Stimulated activated naive B cell treated with anti-CD40 and anti-IgM and Interleukin-4, amounts not matched to agents 10 μg/mL and 1 μg/mL and 100 μg/mL, for 72 hours (primary cell): ENCODE measurements at regions not wholly inside any gene's neighbourhood (a gene's known extent, or its start where the extent isn't known, plus 50 kb on each side); places are given as distances from the start of the nearest gene placed in this dataset.

Source experiments
- ATAC-seq, 2 donors: fragments of 150-1000 bp; cut with Tn5 transposase; replicated peaks; 2 replicates each; pipeline ENCODE4 v1.10.0; 2021; ENCODE audit warnings: moderate library complexity in 1 of 2
- DNase-seq: peaks from one replicate; pipeline ENCODE4 v3.0.0; 2021
- H3K27ac Mint-ChIP-seq: one replicate; pipeline ENCODE4 v1.8.0; 2022; ENCODE audit warnings: mild to moderate bottlenecking, mixed read lengths
- H3K27me3 Mint-ChIP-seq, 2 donors: one replicate each; pipeline ENCODE4 v1.8.0; 2022; ENCODE audit warnings: mixed read lengths in 2 of 2
- H3K36me3 Mint-ChIP-seq, 2 donors: one replicate each; pipeline ENCODE4 v1.8.0; 2022; ENCODE audit warnings: mixed read lengths in 2 of 2, mild to moderate bottlenecking in 1 of 2
- H3K4me1 Mint-ChIP-seq, 2 donors: one replicate each; pipeline ENCODE4 v1.8.0; 2022; ENCODE audit warnings: mixed read lengths in 2 of 2, mild to moderate bottlenecking in 1 of 2
- H3K4me3 Mint-ChIP-seq, 2 donors: one replicate each; pipeline ENCODE4 v1.8.0; 2022; ENCODE audit warnings: mild to moderate bottlenecking in 2 of 2, mixed read lengths in 2 of 2, moderate library complexity in 1 of 2
- H3K9me3 Mint-ChIP-seq, 2 donors: one replicate each; pipeline ENCODE4 v1.8.0; 2022; ENCODE audit warnings: mixed read lengths in 2 of 2, mild to moderate bottlenecking in 1 of 2

DNA sequence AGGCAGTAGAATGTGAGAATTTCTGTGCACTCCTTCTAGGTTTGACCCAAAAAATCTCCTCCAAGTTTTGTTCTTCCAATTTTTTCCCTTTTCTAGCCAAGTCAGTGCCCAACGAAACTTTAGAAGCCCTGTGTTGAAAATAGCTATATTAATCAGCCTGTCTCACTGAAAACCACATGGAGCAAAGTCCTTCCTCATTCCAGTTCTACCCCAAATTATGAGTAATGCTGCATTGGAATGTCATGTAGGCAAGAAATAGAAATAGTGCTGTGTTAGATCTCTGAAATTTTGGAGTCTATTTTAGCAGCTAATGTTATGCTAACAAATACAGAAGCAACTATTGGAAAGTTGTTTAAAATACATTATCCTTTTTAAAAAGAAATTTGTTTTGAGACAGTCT, 725.5 kb downstream of the TBC1D32 start:
- no peaks in the 10 kb centered on the region for H3K27me3 Mint-ChIP-seq
- H3K4me1 Mint-ChIP-seq, result no peaks in the 10 kb centered on the region
- no peaks in the 10 kb centered on the region for H3K36me3 Mint-ChIP-seq
- ATAC-seq, result no peak
- H3K9me3 Mint-ChIP-seq, result no peaks in the 10 kb centered on the region
- no peak overlapping the region for H3K4me3 Mint-ChIP-seq
- H3K27ac Mint-ChIP-seq, result no peak overlapping the region
- DNase-seq, result no peak

DNA sequence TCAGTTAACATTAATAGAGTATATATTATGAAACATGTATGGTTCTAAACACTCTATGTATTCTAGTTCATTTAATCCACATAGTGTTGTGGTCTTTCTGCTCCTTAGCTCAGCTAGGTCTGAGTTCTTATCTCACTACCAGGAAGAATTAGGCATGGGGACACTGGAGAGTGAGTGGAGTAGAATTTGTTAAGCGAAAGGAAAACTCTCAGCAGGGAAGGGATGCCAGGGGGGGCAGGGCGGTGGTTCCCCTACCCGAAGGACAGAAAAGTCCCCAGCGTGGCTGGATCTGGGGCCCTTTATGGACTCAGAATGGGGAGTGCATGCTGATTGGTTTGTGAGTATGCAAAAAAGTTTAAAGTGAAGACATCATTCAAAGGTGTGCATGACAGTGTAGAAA, 727.5 kb downstream of the TBC1D32 start:
- H3K4me1 Mint-ChIP-seq, result no peaks in the 10 kb centered on the region
- no peaks in the 10 kb centered on the region for H3K9me3 Mint-ChIP-seq
- no peak for DNase-seq
- ATAC-seq, result no peak
- H3K4me3 Mint-ChIP-seq, result no peak overlapping the region
- H3K27me3 Mint-ChIP-seq, result no peaks in the 10 kb centered on the region
- no peak overlapping the region for H3K27ac Mint-ChIP-seq
- H3K36me3 Mint-ChIP-seq, result no peaks in the 10 kb centered on the region

DNA sequence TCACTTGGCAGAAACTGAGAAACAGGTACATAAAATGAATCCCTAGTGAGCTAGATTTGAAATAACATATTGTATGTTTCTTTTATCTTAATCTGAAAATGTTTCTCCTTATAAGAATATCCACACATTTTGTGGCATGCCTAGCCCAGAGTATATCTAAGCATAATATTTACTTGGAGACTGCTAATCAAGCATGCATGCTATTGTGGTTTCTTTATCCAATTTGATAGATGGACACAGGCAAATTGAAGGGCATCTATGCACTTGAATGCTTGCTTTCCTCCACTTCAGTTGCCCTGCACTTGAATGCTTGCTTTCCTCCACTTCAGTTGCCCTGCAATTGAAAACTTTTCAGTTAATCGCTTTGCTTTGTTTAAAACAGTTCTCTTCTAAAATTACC, 729.8 kb downstream of the TBC1D32 start:
- no peak for ATAC-seq
- H3K4me1 Mint-ChIP-seq, result no peaks in the 10 kb centered on the region
- no peaks in the 10 kb centered on the region for H3K36me3 Mint-ChIP-seq
- no peak overlapping the region for H3K27ac Mint-ChIP-seq
- no peak overlapping the region for H3K4me3 Mint-ChIP-seq
- no peak for DNase-seq
- H3K9me3 Mint-ChIP-seq, result no peaks in the 10 kb centered on the region
- no peaks in the 10 kb centered on the region for H3K27me3 Mint-ChIP-seq

DNA sequence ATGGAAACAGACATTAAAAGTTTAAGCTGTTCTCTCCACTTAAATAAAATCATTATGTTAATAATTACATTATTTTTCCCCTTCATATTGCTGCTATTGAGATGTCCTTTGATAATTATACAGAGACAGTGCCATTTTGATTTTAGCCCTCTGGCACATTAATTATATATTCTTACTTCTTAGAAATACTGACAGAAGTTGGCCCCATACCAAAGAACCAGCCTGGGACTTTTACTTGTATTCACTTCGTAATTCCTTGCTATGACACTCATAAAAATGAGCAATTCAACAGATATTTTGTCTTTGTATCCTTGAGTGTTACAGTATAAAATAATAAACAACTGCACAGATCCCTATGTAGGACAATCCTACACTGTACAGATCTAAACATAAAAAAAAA, 743.7 kb downstream of the TBC1D32 start:
- no peaks in the 10 kb centered on the region for H3K27me3 Mint-ChIP-seq
- DNase-seq (no peak), ATAC-seq (no peak)
- no peaks in the 10 kb centered on the region for H3K9me3 Mint-ChIP-seq
- H3K4me3 Mint-ChIP-seq, result no peak overlapping the region
- H3K4me1 Mint-ChIP-seq, result no peaks in the 10 kb centered on the region
- no peaks in the 10 kb centered on the region for H3K36me3 Mint-ChIP-seq
- no peak overlapping the region for H3K27ac Mint-ChIP-seq

DNA sequence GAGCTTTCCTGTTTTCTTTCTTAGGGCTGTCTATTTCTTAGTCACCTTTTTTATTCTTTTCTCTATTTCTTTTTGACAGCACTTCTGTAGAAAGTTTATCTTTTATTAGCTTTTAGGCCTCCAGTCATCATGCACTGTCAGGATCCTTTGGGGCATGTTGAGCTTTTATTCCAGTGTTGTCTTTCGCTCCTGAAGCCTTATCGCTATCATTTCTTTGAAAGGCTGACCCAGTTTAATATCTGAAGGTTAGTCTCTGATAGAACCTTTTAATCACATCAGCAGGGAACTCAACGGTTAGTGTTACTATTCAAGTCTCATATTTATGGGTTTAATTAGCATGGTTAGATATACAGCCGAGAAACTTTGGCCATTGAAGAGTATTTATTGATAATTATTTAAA, 745.9 kb downstream of the TBC1D32 start:
- no peak for DNase-seq
- no peaks in the 10 kb centered on the region for H3K27me3 Mint-ChIP-seq
- H3K9me3 Mint-ChIP-seq, result no peaks in the 10 kb centered on the region
- no peak for ATAC-seq
- H3K4me1 Mint-ChIP-seq, result no peaks in the 10 kb centered on the region
- no peak overlapping the region for H3K4me3 Mint-ChIP-seq
- no peaks in the 10 kb centered on the region for H3K36me3 Mint-ChIP-seq
- H3K27ac Mint-ChIP-seq, result no peak overlapping the region

DNA sequence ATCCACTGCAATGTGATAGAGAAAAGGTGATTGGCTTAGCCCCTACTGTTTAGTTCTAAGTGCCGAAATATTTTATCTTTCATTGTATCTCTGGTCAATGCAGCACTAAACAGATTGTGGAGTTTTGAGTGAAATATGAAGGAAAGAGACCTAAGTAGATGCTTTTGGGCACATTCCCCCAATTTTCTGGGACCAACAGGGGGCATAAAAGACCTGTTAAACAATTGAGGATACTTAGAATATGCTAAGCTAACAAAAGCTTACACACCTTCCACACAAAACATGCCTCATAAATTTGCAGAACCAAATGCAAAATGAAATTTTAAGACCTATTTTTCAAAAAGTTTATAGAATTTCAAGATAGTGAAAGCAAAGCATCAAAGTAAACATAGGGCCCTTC, 746.9 kb downstream of the TBC1D32 start:
- DNase-seq (no peak), ATAC-seq (no peak)
- no peaks in the 10 kb centered on the region for H3K4me1 Mint-ChIP-seq
- no peak overlapping the region for H3K4me3 Mint-ChIP-seq
- peaks cover 3 to 5% of the 10 kb centered on the region in 2 donors for H3K9me3 Mint-ChIP-seq
- no peaks in the 10 kb centered on the region for H3K36me3 Mint-ChIP-seq
- H3K27me3 Mint-ChIP-seq, result no peaks in the 10 kb centered on the region
- no peak overlapping the region for H3K27ac Mint-ChIP-seq

DNA sequence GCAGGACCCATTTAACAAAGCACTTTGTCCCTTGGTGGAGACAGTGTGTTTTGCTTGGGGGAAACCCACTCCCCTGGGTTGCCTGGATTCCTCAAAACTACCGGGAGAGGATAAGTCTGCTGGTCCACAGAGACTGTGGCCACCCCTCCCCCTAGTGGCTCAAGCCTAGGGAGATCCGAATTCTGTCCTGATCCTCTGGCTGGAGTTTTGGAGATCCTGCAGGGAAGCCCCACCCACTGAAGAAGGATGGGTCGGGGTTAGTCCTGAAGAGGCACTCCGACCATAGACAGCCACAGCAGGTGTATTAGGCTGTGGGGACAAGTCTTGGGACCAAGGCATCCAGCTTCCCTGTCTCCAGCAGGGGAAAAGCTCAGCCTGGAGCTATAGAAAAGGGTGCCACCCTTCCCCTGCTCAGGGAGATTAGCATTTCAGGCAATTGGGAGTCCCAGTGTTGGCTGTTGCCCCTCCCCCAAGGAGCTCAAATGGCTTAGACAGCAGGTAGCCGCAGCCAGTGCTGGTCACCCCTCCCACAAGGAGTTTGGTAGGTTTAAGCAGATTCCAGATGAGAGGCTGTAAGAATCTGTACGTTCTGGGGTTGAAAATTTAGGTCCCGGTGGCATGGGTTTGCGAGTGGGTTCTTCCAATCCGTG, 750.0 kb downstream of the TBC1D32 start:
- peaks cover 5 to 14% of the 10 kb centered on the region in 2 donors for H3K9me3 Mint-ChIP-seq
- no peaks in the 10 kb centered on the region for H3K27me3 Mint-ChIP-seq
- H3K36me3 Mint-ChIP-seq, result no peaks in the 10 kb centered on the region
- no peak overlapping the region for H3K27ac Mint-ChIP-seq
- no peak overlapping the region for H3K4me3 Mint-ChIP-seq
- no peaks in the 10 kb centered on the region for H3K4me1 Mint-ChIP-seq
- ATAC-seq (no peak), DNase-seq (no peak)

DNA sequence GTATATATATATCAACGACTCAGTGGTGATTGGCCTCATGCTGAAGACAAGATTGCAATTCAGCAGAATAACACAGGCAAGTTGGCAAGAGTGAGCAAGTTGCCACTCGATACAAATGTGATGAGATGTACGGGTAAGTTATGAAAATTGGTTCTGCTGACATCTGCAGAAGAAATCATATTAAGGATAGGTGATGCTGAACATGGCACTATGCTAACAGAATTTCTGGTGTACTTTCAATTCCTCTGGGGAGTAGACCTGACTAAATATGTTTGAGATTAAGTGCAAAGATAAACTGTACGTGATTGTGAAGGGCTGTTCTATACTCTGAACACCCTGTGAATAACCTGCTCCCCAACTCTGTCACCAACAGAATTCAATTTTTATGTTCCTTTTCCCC, 758.2 kb downstream of the TBC1D32 start:
- Mint-ChIP-seq H3K4me1 (no peaks in the 10 kb centered on the region), H3K4me3 (no peak overlapping the region), H3K27ac (no peak overlapping the region), H3K36me3 (no peaks in the 10 kb centered on the region), H3K9me3 (peaks cover 0 to 5% of the 10 kb centered on the region in 2 donors), H3K27me3 (no peaks in the 10 kb centered on the region)
- ATAC-seq (no peak), DNase-seq (no peak)

DNA sequence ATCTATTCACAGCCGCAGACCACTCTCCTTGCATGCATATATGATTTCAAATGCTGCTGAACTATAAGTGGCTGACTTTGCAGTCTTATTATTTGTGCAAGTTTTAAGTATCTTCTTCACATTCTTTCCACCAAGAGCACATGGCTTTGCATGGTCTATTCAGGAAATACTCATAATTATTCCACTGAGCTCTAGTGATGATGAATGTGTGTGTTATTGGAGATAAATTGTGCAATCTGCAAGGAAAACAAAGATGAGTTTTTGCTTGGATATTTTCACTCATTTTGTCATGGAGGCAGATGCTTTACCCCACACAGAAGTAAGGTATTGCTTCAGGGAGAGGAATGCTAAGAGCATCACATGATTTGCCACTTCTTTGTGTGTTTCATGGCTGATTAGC, 764.6 kb downstream of the TBC1D32 start:
- Mint-ChIP-seq H3K36me3 (no peaks in the 10 kb centered on the region), H3K4me3 (no peak overlapping the region), H3K9me3 (peaks cover 0 to 2% of the 10 kb centered on the region in 2 donors), H3K27ac (no peak overlapping the region), H3K4me1 (no peaks in the 10 kb centered on the region), H3K27me3 (no peaks in the 10 kb centered on the region)
- ATAC-seq, result no peak
- no peak for DNase-seq

DNA sequence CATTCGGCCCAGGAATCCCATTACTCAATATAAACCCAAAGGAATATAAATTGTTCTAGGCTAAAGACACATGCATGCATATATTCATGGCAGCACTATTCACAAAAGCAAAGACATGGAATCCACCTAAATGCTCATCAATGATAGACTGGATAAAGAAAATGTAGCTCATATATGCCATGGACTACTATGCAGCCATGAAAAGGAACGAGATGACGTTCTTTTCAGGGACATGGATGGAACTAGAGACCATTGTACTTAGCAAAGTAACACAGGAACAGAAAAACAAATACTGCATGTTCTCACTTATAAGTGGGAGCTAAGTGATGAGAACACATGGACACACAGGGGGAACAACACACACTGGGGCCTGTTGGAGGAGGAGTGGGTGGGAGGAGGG, 769.5 kb downstream of the TBC1D32 start:
- Mint-ChIP-seq H3K27me3 (no peaks in the 10 kb centered on the region), H3K9me3 (peaks cover 0 to 6% of the 10 kb centered on the region in 2 donors)
- no peak for ATAC-seq

DNA sequence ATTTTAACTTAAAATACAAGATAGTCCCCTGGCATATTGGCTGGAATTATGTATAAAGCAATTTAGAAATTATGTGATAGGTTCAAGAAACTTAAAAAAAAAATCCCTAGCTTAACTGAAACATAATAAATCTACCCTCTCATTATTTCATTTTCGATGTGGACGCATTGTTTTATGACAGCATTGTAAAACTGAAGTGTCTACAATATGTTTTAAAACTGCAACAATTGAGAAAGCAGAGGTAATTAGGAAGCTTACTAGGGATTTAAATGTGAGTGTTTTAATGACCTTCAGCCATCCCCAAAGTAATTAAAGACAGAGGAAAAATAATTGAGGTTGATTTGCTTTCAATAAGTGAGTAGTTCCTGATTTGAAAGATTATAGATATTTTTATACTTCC, 776.0 kb downstream of the TBC1D32 start:
- peaks cover 0 to 3% of the 10 kb centered on the region in 2 donors for H3K9me3 Mint-ChIP-seq
- no peaks in the 10 kb centered on the region for H3K4me1 Mint-ChIP-seq
- H3K36me3 Mint-ChIP-seq, result no peaks in the 10 kb centered on the region
- H3K27ac Mint-ChIP-seq, result no peak overlapping the region
- H3K27me3 Mint-ChIP-seq, result no peaks in the 10 kb centered on the region
- ATAC-seq (no peak), DNase-seq (no peak)
- H3K4me3 Mint-ChIP-seq, result no peak overlapping the region

More for the DNA sequence above, 769.5 kb downstream of the TBC1D32 start:
- Mint-ChIP-seq H3K36me3 (no peaks in the 10 kb centered on the region), H3K27ac (no peak overlapping the region), H3K4me3 (no peak overlapping the region), H3K4me1 (no peaks in the 10 kb centered on the region)
- no peak for DNase-seq

DNA sequence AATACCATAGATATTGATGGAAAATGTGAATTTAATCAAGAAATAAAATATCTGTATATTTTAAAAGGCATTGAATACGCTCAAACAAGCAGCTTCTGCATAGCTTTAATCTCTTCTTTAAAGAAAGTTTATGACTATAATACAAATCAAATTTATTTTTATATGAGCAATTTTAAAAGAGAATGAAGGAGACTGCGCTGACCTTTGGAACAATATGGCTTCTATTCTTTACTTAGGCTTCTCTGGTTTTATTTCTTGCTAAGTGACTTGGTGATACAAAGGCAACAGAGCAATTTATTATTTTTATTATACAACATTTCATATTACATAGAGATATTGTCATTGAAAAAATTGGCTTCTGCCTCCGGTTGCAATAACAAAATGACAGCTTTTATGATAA, 776.7 kb downstream of the TBC1D32 start:
- no peak for ATAC-seq
- Mint-ChIP-seq H3K27me3 (no peaks in the 10 kb centered on the region), H3K9me3 (peaks cover 0 to 3% of the 10 kb centered on the region in 2 donors), H3K36me3 (no peaks in the 10 kb centered on the region), H3K4me3 (no peak overlapping the region), H3K27ac (no peak overlapping the region), H3K4me1 (no peaks in the 10 kb centered on the region)
- no peak for DNase-seq

DNA sequence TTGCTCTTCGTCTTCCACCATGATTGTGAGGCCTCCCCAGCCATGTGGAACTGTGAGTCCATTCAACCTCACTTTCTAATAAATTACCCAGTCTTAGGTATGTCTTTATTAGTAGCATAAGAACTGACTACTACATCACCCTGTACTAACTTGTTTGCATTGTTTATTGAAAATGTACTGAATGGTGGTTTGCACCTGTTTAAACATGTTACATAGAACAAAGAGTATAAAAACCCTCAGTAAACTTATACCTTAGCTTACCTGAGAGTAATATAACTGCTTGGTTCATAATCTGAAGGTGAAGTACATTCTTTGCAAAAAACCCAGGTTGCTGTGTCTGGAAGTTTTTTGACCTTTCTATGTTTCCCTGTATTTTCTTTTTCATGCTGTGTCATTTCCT, 777.8 kb downstream of the TBC1D32 start:
- DNase-seq (no peak), ATAC-seq (no peak)
- no peak overlapping the region for H3K4me3 Mint-ChIP-seq
- peaks cover 0 to 2% of the 10 kb centered on the region in 2 donors for H3K9me3 Mint-ChIP-seq
- H3K27me3 Mint-ChIP-seq, result no peaks in the 10 kb centered on the region
- no peak overlapping the region for H3K27ac Mint-ChIP-seq
- H3K4me1 Mint-ChIP-seq, result no peaks in the 10 kb centered on the region
- H3K36me3 Mint-ChIP-seq, result no peaks in the 10 kb centered on the region

DNA sequence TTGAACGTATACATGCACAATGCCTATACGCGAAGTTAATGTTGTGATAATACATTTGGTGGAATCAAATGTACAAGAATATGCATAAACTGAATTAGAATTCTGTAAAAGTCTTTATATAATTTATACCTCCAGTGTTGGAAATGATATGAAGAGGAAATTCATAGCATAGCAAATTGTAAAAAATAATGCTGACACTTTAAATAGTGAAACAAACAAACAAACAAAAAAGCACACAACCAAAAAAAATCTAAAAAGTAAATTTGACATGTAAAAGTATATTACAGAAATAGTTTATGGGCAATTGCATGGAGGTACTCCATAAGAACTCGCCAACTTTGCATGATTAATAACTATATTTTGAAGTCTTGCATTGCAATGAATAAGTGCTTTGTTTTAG, 780.9 kb downstream of the TBC1D32 start:
- no peak for ATAC-seq
- H3K27ac Mint-ChIP-seq, result no peak overlapping the region
- no peak overlapping the region for H3K4me3 Mint-ChIP-seq
- H3K4me1 Mint-ChIP-seq, result no peaks in the 10 kb centered on the region
- DNase-seq, result no peak
- no peaks in the 10 kb centered on the region for H3K9me3 Mint-ChIP-seq
- no peaks in the 10 kb centered on the region for H3K27me3 Mint-ChIP-seq
- H3K36me3 Mint-ChIP-seq, result no peaks in the 10 kb centered on the region

DNA sequence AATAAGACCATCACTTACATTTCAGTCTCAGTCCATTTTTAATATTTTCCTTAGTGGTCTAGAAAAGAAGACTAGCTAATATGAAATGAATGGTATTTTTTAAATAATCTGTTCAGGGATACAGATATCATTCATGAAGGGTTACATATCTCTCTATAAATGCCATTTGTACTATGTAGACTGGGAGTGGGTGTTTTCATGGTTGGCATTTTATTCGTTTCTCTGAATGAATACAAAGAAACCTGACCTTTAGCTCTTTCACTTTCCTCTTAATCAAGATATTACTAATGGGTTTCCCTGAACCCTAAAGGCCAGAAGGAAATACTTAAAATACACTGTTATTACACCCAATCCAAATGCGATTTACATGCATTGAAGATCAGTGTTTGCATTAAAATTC, 788.9 kb downstream of the TBC1D32 start:
- Mint-ChIP-seq H3K4me1 (no peaks in the 10 kb centered on the region), H3K36me3 (no peaks in the 10 kb centered on the region), H3K9me3 (no peaks in the 10 kb centered on the region), H3K4me3 (no peak overlapping the region), H3K27ac (no peak overlapping the region), H3K27me3 (no peaks in the 10 kb centered on the region)
- DNase-seq (no peak), ATAC-seq (peak; percentile 63 to 67)

DNA sequence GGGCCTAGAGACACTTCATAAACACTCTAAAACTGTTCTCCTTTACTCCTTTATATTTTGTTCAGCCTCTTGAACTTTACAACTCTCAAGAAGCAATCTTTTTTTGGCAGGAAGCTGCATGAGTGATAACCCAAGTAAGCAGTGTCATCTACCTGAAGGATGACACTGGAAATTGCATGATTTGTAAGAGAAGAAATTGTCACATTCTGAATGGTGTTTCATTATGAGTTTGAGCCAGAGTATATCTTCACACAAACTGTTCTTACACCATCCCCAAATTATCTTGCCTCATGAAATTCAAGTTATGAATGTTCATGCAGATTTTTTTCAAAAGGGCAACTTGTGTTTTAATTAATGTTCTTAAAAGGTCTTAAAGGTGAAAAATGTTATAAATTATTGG, 799.3 kb downstream of the TBC1D32 start:
- no peak for DNase-seq
- Mint-ChIP-seq H3K27ac (no peak overlapping the region), H3K9me3 (peaks cover 0 to 1% of the 10 kb centered on the region in 2 donors), H3K27me3 (no peaks in the 10 kb centered on the region), H3K36me3 (no peaks in the 10 kb centered on the region), H3K4me1 (no peaks in the 10 kb centered on the region), H3K4me3 (no peak overlapping the region)
- ATAC-seq, result peak in 1 of 2 donors; percentile 36
